ENCODE measurements at regions not wholly inside any gene's neighbourhood (a gene's known extent, or its start where the extent isn't known, plus 50 kb on each side); places are given as distances from the start of the nearest gene placed in this dataset.
"Not testable (repeated sequence)": the region's sequence is repeated elsewhere in the genome, so short reads cannot be mapped to it uniquely, and the experiment has no call there.

DNA sequence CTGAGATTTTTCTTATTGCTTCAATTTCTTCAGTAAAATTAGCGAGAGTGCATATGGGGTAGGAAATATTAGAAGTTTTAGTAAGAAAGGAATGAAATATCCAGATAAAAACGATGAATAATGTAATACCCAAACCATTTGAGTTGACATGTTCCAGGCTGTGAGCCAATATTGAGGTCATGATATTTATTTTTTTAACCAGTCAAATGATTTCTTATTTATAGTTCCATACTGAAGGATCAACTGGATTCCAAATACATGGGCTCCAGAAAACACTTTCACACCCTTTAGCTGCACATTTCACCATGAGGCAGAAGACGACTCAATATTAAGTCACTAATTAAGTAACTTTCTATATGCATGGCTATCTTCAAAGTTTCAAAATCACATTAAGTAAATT is 312.5 kb downstream of the PPP1R3A start:
- Histone ChIP-seq H3K36me3 (no peaks in the 10 kb centered on the region), H3K27ac (no peak overlapping the region), H3K4me3 (no peak overlapping the region), H3K9me3 (no peaks in the 10 kb centered on the region), H3K27me3 (no peaks in the 10 kb centered on the region), H3K4me1 (no peaks in the 10 kb centered on the region)
- no peak for DNase-seq (ENCODE audit: low spot score)
- TF ChIP-seq CTCF (IDR thresholded peaks at IDR 0.05), result no peak

DNA sequence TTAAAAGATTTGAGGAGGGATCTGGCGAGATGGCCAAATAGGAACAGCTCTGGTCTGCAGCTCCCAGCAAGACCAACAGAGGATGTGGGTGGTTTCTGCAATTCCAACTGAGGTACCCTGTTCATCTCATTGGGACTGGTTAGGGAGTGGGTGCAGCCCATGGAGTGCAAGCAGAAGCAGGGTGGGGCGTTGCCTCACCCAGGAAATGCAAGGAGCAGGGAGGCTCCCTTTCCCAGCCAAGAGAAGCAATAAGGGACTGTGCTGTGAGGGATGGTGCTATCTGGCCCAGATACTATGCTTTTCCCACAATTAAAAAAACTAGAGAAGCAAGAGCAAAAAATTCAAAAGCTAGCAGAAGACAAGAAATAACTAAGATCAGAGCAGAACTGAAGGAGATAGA is 318.4 kb downstream of the PPP1R3A start:
- not testable (repeated sequence) for H3K27me3 ChIP-seq; H3K36me3 ChIP-seq; H3K4me1 ChIP-seq; H3K4me3 ChIP-seq; H3K9me3 ChIP-seq; DNase-seq (ENCODE audit: low spot score); H3K27ac ChIP-seq

DNA sequence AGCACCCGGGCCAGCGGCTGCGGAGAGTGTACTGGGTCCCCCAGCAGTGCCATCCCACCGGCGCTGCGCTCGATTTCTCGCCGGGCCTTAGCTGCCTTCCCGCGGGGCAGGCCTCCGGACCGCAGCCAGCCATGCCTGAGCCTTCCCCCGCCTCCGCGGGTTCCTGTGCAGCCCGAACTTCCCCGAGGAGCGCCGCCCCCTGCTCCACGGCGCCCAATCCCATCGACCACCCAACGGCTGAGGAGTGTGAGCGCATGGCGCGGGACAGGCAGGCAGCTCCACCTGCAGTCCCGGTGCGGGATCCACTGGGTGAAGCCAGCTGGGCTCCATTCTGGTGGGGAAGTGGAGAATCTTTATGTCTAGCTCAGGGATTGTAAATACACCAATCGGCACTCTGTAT is 325.4 kb downstream of the PPP1R3A start:
- not testable (repeated sequence) for DNase-seq (ENCODE audit: low spot score); H3K27me3 ChIP-seq; H3K27ac ChIP-seq; H3K9me3 ChIP-seq; H3K4me3 ChIP-seq; H3K4me1 ChIP-seq; H3K36me3 ChIP-seq

DNA sequence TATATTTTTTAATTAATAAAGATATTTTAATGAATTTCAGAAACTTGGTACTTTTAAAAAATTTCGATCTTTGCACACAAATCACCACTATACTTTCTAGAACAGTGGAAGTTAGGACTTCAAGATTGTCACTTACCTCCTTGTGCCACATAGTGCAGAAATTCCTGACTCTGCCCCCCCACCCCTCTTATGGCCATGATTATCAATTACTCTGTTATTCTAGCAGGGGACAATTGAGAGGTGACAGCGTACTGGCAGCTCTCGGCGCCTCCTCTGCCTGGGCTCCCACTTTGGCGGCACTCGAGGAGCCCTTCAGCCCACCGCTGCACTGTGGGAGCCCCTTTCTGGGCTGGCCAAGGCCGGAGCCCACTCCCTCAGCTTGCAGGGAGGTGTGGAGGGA is 325.9 kb downstream of the PPP1R3A start:
- H3K9me3 ChIP-seq; H3K27ac ChIP-seq; DNase-seq (ENCODE audit: low spot score); H3K4me3 ChIP-seq; H3K4me1 ChIP-seq; H3K27me3 ChIP-seq; H3K36me3 ChIP-seq: not testable (repeated sequence)

DNA sequence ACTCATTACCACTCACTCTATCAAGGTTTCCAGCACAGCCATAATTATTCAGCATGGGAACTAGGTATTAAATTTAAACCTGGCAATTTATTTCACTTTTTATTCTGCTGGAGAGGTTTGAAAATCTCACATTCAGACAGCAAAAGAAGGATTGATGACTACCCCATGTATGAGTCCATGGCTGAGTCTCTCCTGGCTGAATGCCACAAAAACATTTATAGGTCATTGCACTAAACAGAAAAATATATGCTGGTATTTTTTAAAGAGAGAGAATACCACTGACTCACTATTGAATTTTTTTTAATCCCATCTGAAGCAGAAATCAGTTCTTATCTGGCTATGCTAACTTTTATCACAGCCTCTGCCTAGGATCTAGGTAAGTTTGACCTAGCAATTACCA is 336.3 kb downstream of the PPP1R3A start:
- Histone ChIP-seq H3K27ac (no peak overlapping the region), H3K36me3 (no peaks in the 10 kb centered on the region), H3K9me3 (no peaks in the 10 kb centered on the region), H3K4me3 (no peak overlapping the region), H3K27me3 (no peaks in the 10 kb centered on the region), H3K4me1 (no peaks in the 10 kb centered on the region)
- no peak for TF ChIP-seq CTCF (IDR thresholded peaks at IDR 0.05)
- no peak for DNase-seq (ENCODE audit: low spot score)

GRCh38 chr7:113563257-113563656 is 355.6 kb downstream of the PPP1R3A start:
- H3K27ac ChIP-seq; DNase-seq (ENCODE audit: low spot score): not testable (repeated sequence)

DNA sequence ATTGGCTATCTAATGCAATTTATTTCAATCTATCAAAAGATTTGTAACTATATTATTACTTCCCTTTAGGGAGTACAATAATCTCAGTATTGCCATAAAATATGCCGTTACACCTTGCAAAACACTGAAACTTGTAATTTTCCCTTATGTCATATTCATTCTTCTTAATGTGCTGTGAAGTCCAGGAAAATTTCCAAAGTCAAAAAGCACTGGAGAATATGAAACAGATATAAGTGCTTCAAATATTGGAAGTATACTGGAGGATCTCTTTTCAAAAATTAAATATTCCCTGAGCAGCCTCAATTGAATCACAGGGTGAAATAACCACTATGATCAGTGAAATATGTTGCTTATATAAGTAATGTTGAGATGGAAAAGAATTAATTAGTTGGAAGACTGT is 356.0 kb downstream of the PPP1R3A start:
- Histone ChIP-seq H3K4me3 (no peak overlapping the region), H3K4me1 (no peaks in the 10 kb centered on the region), H3K27me3 (no peaks in the 10 kb centered on the region), H3K9me3 (no peaks in the 10 kb centered on the region), H3K27ac (no peak overlapping the region), H3K36me3 (no peaks in the 10 kb centered on the region)
- TF ChIP-seq CTCF (IDR thresholded peaks at IDR 0.05), result no peak
- no peak for DNase-seq (ENCODE audit: low spot score)

More at GRCh38 chr7:113563257-113563656, 355.6 kb downstream of the PPP1R3A start:
- not testable (repeated sequence) for H3K9me3 ChIP-seq, H3K27me3 ChIP-seq, H3K36me3 ChIP-seq, H3K4me1 ChIP-seq, H3K4me3 ChIP-seq

DNA sequence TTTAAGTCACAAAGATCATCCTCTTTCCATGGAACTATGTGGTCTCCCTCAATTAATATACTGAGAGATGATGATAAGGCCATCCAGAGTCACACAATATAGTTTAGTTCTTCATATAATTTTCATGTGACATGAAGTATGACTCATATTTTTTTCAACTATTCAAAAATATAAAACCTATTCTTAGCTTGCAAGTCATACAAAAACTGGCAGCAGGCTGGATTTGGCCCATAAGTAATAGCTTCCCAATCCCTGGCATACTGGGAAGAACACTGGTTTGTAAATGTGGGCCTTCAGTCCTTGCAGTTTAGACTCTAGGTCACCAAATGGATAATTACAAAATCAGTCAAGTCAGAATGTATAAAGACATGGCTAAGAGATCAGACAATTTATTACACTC is 356.6 kb downstream of the PPP1R3A start:
- no peak for DNase-seq (ENCODE audit: low spot score)
- H3K4me3 ChIP-seq, result no peak overlapping the region

More for the DNA sequence above, 356.6 kb downstream of the PPP1R3A start:
- Histone ChIP-seq H3K4me1 (no peaks in the 10 kb centered on the region), H3K27ac (no peak overlapping the region), H3K9me3 (no peaks in the 10 kb centered on the region), H3K27me3 (no peaks in the 10 kb centered on the region), H3K36me3 (no peaks in the 10 kb centered on the region)
- TF ChIP-seq CTCF (IDR thresholded peaks at IDR 0.05), result no peak

All from right atrium auricular region (tissue), 2 donors.